Stimulated activated naive B cell treated with anti-CD40 and anti-IgM and Interleukin-4, amounts not matched to agents 10 μg/mL and 1 μg/mL and 100 μg/mL, for 72 hours (primary cell): ENCODE measurements at regions not wholly inside any gene's neighbourhood (a gene's known extent, or its start where the extent isn't known, plus 50 kb on each side); places are given as distances from the start of the nearest gene placed in this dataset.
A peak's percentile ranks its signal among the peaks of the same experiment; 100 is the strongest.

Experiments
- ATAC-seq, 2 donors: fragments of 150-1000 bp; cut with Tn5 transposase; replicated peaks; 2 replicates each; pipeline ENCODE4 v1.10.0; 2021; ENCODE audit warnings: moderate library complexity in 1 of 2
- DNase-seq: peaks from one replicate; pipeline ENCODE4 v3.0.0; 2021
- H3K27ac Mint-ChIP-seq: one replicate; pipeline ENCODE4 v1.8.0; 2022; ENCODE audit warnings: mild to moderate bottlenecking, mixed read lengths
- H3K27me3 Mint-ChIP-seq, 2 donors: one replicate each; pipeline ENCODE4 v1.8.0; 2022; ENCODE audit warnings: mixed read lengths in 2 of 2
- H3K36me3 Mint-ChIP-seq, 2 donors: one replicate each; pipeline ENCODE4 v1.8.0; 2022; ENCODE audit warnings: mixed read lengths in 2 of 2, mild to moderate bottlenecking in 1 of 2
- H3K4me1 Mint-ChIP-seq, 2 donors: one replicate each; pipeline ENCODE4 v1.8.0; 2022; ENCODE audit warnings: mixed read lengths in 2 of 2, mild to moderate bottlenecking in 1 of 2
- H3K4me3 Mint-ChIP-seq, 2 donors: one replicate each; pipeline ENCODE4 v1.8.0; 2022; ENCODE audit warnings: mild to moderate bottlenecking in 2 of 2, mixed read lengths in 2 of 2, moderate library complexity in 1 of 2
- H3K9me3 Mint-ChIP-seq, 2 donors: one replicate each; pipeline ENCODE4 v1.8.0; 2022; ENCODE audit warnings: mixed read lengths in 2 of 2, mild to moderate bottlenecking in 1 of 2

GRCh38 chr14:42872786-42873185 is 1266.1 kb downstream of the LRFN5 start:
- H3K36me3 Mint-ChIP-seq = no peaks in the 10 kb centered on the region
- peaks cover 0 to 4% of the 10 kb centered on the region in 2 donors for H3K9me3 Mint-ChIP-seq
- no peak overlapping the region for H3K27ac Mint-ChIP-seq
- DNase-seq = no peak
- no peaks in the 10 kb centered on the region for H3K27me3 Mint-ChIP-seq
- no peak overlapping the region for H3K4me3 Mint-ChIP-seq
- no peak for ATAC-seq
- no peaks in the 10 kb centered on the region for H3K4me1 Mint-ChIP-seq

DNA sequence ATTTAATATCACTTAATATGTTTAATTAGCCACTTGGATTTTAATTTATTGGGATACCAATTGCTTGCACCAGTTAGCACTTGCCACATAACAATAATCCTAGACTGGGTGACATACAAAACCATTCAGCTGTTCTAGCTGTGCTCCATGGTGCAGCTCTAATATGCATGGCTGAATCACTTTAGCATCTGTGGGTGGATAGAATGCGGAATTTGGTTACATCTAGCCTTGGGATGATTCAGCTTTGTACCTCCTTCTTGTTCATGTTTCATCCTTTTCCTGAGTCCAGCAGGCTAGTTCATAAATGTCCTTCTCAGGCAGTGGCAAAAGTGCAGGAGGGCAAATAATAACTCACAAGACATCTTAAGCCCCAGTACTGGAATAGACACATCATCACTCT is 1263.0 kb downstream of the LRFN5 start:
- no peak overlapping the region for H3K27ac Mint-ChIP-seq
- ATAC-seq (no peak), DNase-seq (no peak)
- no peaks in the 10 kb centered on the region for H3K27me3 Mint-ChIP-seq
- no peak overlapping the region for H3K4me3 Mint-ChIP-seq
- no peaks in the 10 kb centered on the region for H3K36me3 Mint-ChIP-seq
- no peaks in the 10 kb centered on the region for H3K4me1 Mint-ChIP-seq
- H3K9me3 Mint-ChIP-seq = peaks cover 0 to 4% of the 10 kb centered on the region in 2 donors

DNA sequence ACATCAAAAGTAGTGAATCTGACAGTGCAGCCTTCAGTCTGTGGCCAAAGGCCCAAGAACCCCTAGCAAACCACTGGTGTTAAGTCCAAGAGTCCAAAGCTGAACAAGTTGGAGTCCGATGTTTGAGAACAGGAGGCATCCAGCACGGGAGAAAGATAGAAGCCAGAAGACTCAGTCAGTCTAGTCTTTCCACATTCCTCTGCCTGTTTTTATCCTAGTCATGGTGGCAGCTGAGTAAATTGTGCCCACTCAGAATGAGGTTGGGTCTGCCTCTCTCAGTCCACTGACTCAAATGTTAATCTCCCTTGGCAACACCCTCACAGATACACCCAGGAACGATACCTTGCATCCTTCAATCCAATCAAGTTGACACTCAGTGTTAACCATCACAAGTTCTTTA is 1255.4 kb downstream of the LRFN5 start:
- Mint-ChIP-seq H3K4me1 (no peaks in the 10 kb centered on the region), H3K27me3 (no peaks in the 10 kb centered on the region), H3K4me3 (no peak overlapping the region), H3K9me3 (no peaks in the 10 kb centered on the region), H3K36me3 (no peaks in the 10 kb centered on the region), H3K27ac (no peak overlapping the region)
- DNase-seq (no peak), ATAC-seq (no peak)

- no peak overlapping the region for H3K4me3 Mint-ChIP-seq
- H3K4me1 Mint-ChIP-seq = no peaks in the 10 kb centered on the region
- H3K9me3 Mint-ChIP-seq = peaks cover 0 to 1% of the 10 kb centered on the region in 2 donors
- no peak overlapping the region for H3K27ac Mint-ChIP-seq
- no peaks in the 10 kb centered on the region for H3K27me3 Mint-ChIP-seq
- H3K36me3 Mint-ChIP-seq = no peaks in the 10 kb centered on the region
- no peak for DNase-seq
- ATAC-seq = no peak
These were observed 1253.7 kb downstream of the LRFN5 start for GRCh38 chr14:42860371-42860770.

- H3K27me3 Mint-ChIP-seq = no peaks in the 10 kb centered on the region
- DNase-seq (no peak), ATAC-seq (no peak)
- H3K9me3 Mint-ChIP-seq = peaks cover 0 to 1% of the 10 kb centered on the region in 2 donors
- H3K27ac Mint-ChIP-seq = no peak overlapping the region
- H3K4me1 Mint-ChIP-seq = no peaks in the 10 kb centered on the region
- no peaks in the 10 kb centered on the region for H3K36me3 Mint-ChIP-seq
- H3K4me3 Mint-ChIP-seq = no peak overlapping the region
These were observed 1249.4 kb downstream of the LRFN5 start for GRCh38 chr14:42856106-42856505.

DNA sequence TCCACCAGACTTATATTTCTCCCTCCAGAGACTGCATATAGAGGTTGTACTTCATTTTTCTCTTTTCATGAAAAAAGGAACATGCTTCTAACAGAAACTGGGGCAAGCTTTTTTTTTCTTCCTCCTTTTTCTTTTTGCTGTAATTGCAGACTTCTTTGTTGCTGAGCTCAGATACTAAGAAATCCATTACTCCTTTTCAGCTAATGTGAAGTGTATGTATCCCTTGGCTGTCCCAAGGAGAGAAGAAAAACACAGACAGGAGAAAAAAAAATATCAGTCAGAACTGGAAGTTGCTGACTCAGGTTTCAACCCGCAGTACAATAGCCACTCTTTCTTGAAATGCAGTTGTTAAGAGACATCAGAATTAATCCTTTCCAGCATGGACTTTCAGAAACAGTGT is 1248.4 kb downstream of the LRFN5 start:
- H3K36me3 Mint-ChIP-seq = no peaks in the 10 kb centered on the region
- no peak for ATAC-seq
- no peak overlapping the region for H3K27ac Mint-ChIP-seq
- no peaks in the 10 kb centered on the region for H3K4me1 Mint-ChIP-seq
- H3K27me3 Mint-ChIP-seq = no peaks in the 10 kb centered on the region
- H3K9me3 Mint-ChIP-seq = peaks cover 0 to 1% of the 10 kb centered on the region in 2 donors
- no peak for DNase-seq
- H3K4me3 Mint-ChIP-seq = no peak overlapping the region

DNA sequence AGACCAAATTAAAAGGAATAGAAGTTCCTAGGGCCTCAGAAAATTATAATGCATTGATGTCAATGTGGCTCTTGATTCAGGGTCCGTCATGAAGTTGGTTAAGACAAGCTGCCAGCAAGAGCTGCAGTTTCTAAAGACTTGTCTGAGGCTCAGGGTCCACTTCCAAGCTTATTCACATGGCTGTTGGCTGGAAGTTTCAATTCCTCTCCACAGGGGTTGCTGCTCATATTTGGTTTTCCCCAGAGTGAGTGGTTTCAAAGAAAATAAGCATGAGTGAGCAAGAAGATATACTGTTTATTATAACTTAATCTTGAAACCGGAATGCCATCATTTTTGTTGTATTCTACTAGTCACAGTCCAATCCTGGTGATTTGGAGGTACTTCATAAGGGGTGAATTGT is 1247.4 kb downstream of the LRFN5 start:
- no peaks in the 10 kb centered on the region for H3K27me3 Mint-ChIP-seq
- no peak overlapping the region for H3K27ac Mint-ChIP-seq
- H3K4me3 Mint-ChIP-seq = no peak overlapping the region
- H3K36me3 Mint-ChIP-seq = no peaks in the 10 kb centered on the region
- peak; percentile 27 to 53 for ATAC-seq
- DNase-seq = no peak
- peaks cover 0 to 1% of the 10 kb centered on the region in 2 donors for H3K9me3 Mint-ChIP-seq
- no peaks in the 10 kb centered on the region for H3K4me1 Mint-ChIP-seq

GRCh38 chr14:42848652-42849051 is 1242.0 kb downstream of the LRFN5 start:
- ATAC-seq (no peak), DNase-seq (no peak)
- no peaks in the 10 kb centered on the region for H3K36me3 Mint-ChIP-seq
- H3K4me1 Mint-ChIP-seq = no peaks in the 10 kb centered on the region
- no peak overlapping the region for H3K4me3 Mint-ChIP-seq
- peaks cover 0 to 3% of the 10 kb centered on the region in 2 donors for H3K9me3 Mint-ChIP-seq
- no peaks in the 10 kb centered on the region for H3K27me3 Mint-ChIP-seq
- H3K27ac Mint-ChIP-seq = no peak overlapping the region

- H3K36me3 Mint-ChIP-seq = no peaks in the 10 kb centered on the region
- H3K9me3 Mint-ChIP-seq = peaks cover 3 to 6% of the 10 kb centered on the region in 2 donors
- no peak overlapping the region for H3K27ac Mint-ChIP-seq
- ATAC-seq (no peak), DNase-seq (no peak)
- H3K4me1 Mint-ChIP-seq = no peaks in the 10 kb centered on the region
- no peaks in the 10 kb centered on the region for H3K27me3 Mint-ChIP-seq
- H3K4me3 Mint-ChIP-seq = no peak overlapping the region
These were observed 1208.1 kb downstream of the LRFN5 start for GRCh38 chr14:42814817-42815216.

- Mint-ChIP-seq H3K9me3 (no peaks in the 10 kb centered on the region), H3K4me1 (no peaks in the 10 kb centered on the region)
These were observed 1200.2 kb downstream of the LRFN5 start for GRCh38 chr14:42806909-42807315.

DNA sequence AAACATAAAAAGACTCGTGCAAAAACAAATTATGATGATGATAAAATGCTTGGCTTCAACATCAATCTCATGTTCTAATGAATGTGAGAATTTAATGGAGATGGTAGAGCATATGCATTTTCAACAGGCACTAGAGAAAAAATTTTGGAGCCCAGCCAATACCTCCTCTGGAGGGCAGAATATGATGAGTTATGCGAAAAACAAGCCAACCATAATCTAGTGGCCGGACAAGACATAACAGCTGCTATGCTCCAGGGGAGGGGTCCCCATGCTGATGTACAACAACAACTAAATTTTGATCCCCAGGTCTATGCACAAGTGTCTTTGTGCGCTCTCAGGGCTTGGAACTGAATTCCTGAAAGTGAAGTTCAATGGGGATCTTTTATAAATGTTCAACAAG is 1197.5 kb downstream of the LRFN5 start:
- Mint-ChIP-seq H3K4me1 (no peaks in the 10 kb centered on the region), H3K36me3 (no peaks in the 10 kb centered on the region), H3K9me3 (peaks cover 0 to 1% of the 10 kb centered on the region in 2 donors), H3K27ac (no peak overlapping the region), H3K4me3 (no peak overlapping the region), H3K27me3 (no peaks in the 10 kb centered on the region)
- DNase-seq (no peak), ATAC-seq (no peak)

More at GRCh38 chr14:42806909-42807315, 1200.2 kb downstream of the LRFN5 start:
- H3K36me3 Mint-ChIP-seq = no peaks in the 10 kb centered on the region
- ATAC-seq = no peak
- no peak overlapping the region for H3K4me3 Mint-ChIP-seq
- H3K27ac Mint-ChIP-seq = no peak overlapping the region
- DNase-seq = no peak
- no peaks in the 10 kb centered on the region for H3K27me3 Mint-ChIP-seq

- no peaks in the 10 kb centered on the region for H3K36me3 Mint-ChIP-seq
- H3K27me3 Mint-ChIP-seq = no peaks in the 10 kb centered on the region
- ATAC-seq (no peak), DNase-seq (no peak)
- no peaks in the 10 kb centered on the region for H3K4me1 Mint-ChIP-seq
- peaks cover 4 to 6% of the 10 kb centered on the region in 2 donors for H3K9me3 Mint-ChIP-seq
- H3K27ac Mint-ChIP-seq = no peak overlapping the region
- no peak overlapping the region for H3K4me3 Mint-ChIP-seq
These were observed 1195.7 kb downstream of the LRFN5 start for GRCh38 chr14:42802346-42802745.

DNA sequence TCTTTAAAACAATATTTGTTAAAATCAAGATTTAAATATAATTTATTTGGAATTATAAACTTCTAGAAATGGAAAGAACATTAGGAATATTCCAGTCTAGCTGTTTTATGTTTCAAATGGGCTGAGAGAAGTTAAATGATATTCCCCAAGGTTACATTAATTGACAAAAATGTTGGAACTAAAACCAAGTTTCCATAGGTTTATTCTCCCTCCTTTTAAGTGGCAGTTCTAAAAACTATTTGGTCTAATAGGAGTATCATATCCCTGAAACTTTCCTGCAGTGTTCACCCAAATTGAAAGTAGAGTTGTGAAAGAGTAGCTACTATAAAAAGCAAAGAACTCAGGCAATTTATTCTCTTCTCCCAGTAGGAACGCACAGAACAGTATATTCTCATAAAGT is 1185.5 kb downstream of the LRFN5 start:
- no peak overlapping the region for H3K4me3 Mint-ChIP-seq
- no peaks in the 10 kb centered on the region for H3K36me3 Mint-ChIP-seq
- no peak for DNase-seq
- H3K4me1 Mint-ChIP-seq = no peaks in the 10 kb centered on the region
- no peaks in the 10 kb centered on the region for H3K27me3 Mint-ChIP-seq
- ATAC-seq = no peak
- H3K27ac Mint-ChIP-seq = no peak overlapping the region
- H3K9me3 Mint-ChIP-seq = peaks cover 0 to 5% of the 10 kb centered on the region in 2 donors

DNA sequence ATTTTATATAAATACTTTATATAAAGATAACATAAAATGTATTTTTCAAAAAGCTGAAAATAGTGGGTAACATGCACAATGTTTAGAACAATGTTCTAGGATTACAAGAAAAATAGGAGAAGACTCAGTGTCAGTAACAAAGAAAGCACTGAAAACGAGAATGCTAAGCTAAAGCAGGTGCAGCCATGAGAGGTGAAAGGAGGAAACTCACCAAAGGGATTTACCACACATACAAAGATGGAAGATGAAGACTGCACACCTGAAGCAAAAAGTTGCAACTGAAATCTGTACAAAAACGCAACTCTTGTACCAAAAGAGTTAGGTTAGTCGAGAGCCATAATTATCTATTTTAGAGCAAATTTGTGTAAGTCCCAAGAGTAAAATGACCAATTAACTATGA is 1176.1 kb downstream of the LRFN5 start:
- no peak overlapping the region for H3K4me3 Mint-ChIP-seq

DNA sequence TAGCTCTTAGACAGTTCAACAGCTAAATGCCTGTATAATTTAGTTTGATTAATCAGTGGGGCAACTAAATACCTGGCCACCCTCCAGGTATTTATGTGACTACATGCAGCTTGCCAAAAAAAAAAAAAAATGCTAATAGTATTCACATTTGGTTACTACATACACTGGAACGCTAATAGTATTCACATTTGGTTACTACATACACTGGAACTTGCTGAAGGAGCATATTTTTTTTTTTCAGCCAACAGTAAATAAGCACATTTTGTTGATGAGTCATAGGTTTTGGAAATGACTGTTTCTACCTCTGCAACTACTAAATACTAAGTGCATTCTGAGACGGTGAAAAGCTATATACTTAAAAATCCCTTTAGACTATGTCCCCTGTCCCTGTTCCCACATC is 1172.3 kb downstream of the LRFN5 start:
- H3K27ac Mint-ChIP-seq = no peak overlapping the region
- DNase-seq (no peak), ATAC-seq (no peak)
- no peaks in the 10 kb centered on the region for H3K4me1 Mint-ChIP-seq
- no peak overlapping the region for H3K4me3 Mint-ChIP-seq
- peaks cover 0 to 7% of the 10 kb centered on the region in 2 donors for H3K9me3 Mint-ChIP-seq
- H3K36me3 Mint-ChIP-seq = no peaks in the 10 kb centered on the region
- no peaks in the 10 kb centered on the region for H3K27me3 Mint-ChIP-seq

More for the DNA sequence above, 1176.1 kb downstream of the LRFN5 start:
- DNase-seq = no peak
- peaks cover 8 to 10% of the 10 kb centered on the region in 2 donors for H3K9me3 Mint-ChIP-seq
- ATAC-seq = no peak
- H3K27ac Mint-ChIP-seq = no peak overlapping the region
- no peaks in the 10 kb centered on the region for H3K27me3 Mint-ChIP-seq
- H3K4me1 Mint-ChIP-seq = no peaks in the 10 kb centered on the region
- no peaks in the 10 kb centered on the region for H3K36me3 Mint-ChIP-seq

GRCh38 chr14:42750771-42751170 is 1144.1 kb downstream of the LRFN5 start:
- H3K4me3 Mint-ChIP-seq = no peak overlapping the region
- peaks cover 0 to 1% of the 10 kb centered on the region in 2 donors for H3K9me3 Mint-ChIP-seq
- no peaks in the 10 kb centered on the region for H3K36me3 Mint-ChIP-seq
- no peak for ATAC-seq
- H3K4me1 Mint-ChIP-seq = no peaks in the 10 kb centered on the region
- H3K27ac Mint-ChIP-seq = no peak overlapping the region
- no peak for DNase-seq
- no peaks in the 10 kb centered on the region for H3K27me3 Mint-ChIP-seq
